Rectal smooth muscle tissue (tissue), 1 donor: ENCODE measurements at regions not wholly inside any gene's neighbourhood (a gene's known extent, or its start where the extent isn't known, plus 50 kb on each side); places are given as distances from the start of the nearest gene placed in this dataset.
"Not testable (repeated sequence)": the region's sequence is repeated elsewhere in the genome, so short reads cannot be mapped to it uniquely, and the experiment has no call there.

Experiments used
- H3K27ac ChIP-seq: one replicate; pipeline ENCODE4 v1.7.0; 2013; ENCODE audit warnings: low read depth, low read length, inconsistent platforms
- H3K27me3 ChIP-seq: one replicate; pipeline ENCODE4 v1.7.0; 2013; ENCODE audit warnings: low read length; ENCODE audit not compliant: control insufficient read depth, insufficient read depth
- H3K36me3 ChIP-seq: one replicate; pipeline ENCODE4 v1.7.0; 2013; ENCODE audit warnings: low read length; ENCODE audit not compliant: control insufficient read depth, insufficient read depth
- H3K4me1 ChIP-seq: one replicate; pipeline ENCODE4 v1.7.0; 2013; ENCODE audit warnings: low read length; ENCODE audit not compliant: control insufficient read depth, insufficient read depth
- H3K4me3 ChIP-seq: one replicate; pipeline ENCODE4 v1.7.0; 2013; ENCODE audit warnings: low read length
- H3K9ac ChIP-seq: one replicate; pipeline ENCODE4 v1.7.0; 2013; ENCODE audit warnings: low read length

GRCh38 chr14:89743828-89744227 lies 210.7 kb downstream of the EFCAB11 start:
- H3K36me3 ChIP-seq: no peaks in the 10 kb centered on the region
- H3K4me3 ChIP-seq: no peak overlapping the region
- H3K27ac ChIP-seq: no peak overlapping the region
- H3K9ac ChIP-seq: no peak overlapping the region
- no peaks in the 10 kb centered on the region for H3K4me1 ChIP-seq
- no peaks in the 10 kb centered on the region for H3K27me3 ChIP-seq

GRCh38 chr14:89740241-89740640 lies 214.3 kb downstream of the EFCAB11 start:
- Histone ChIP-seq H3K4me1 (no peaks in the 10 kb centered on the region), H3K9ac (no peak overlapping the region), H3K27ac (no peak overlapping the region), H3K27me3 (no peaks in the 10 kb centered on the region), H3K36me3 (no peaks in the 10 kb centered on the region), H3K4me3 (no peak overlapping the region)

GRCh38 chr14:89736881-89737280 lies 217.6 kb downstream of the EFCAB11 start:
- no peaks in the 10 kb centered on the region for H3K4me1 ChIP-seq
- H3K27ac ChIP-seq: no peak overlapping the region
- no peaks in the 10 kb centered on the region for H3K27me3 ChIP-seq
- H3K36me3 ChIP-seq: no peaks in the 10 kb centered on the region
- no peak overlapping the region for H3K9ac ChIP-seq
- no peak overlapping the region for H3K4me3 ChIP-seq

GRCh38 chr14:89731396-89731933 lies 223.1 kb downstream of the EFCAB11 start:
- no peaks in the 10 kb centered on the region for H3K4me1 ChIP-seq
- no peak overlapping the region for H3K27ac ChIP-seq
- H3K4me3 ChIP-seq: no peak overlapping the region
- H3K36me3 ChIP-seq: no peaks in the 10 kb centered on the region
- H3K9ac ChIP-seq: no peak overlapping the region
- no peaks in the 10 kb centered on the region for H3K27me3 ChIP-seq

GRCh38 chr14:89730687-89731086 lies 223.8 kb downstream of the EFCAB11 start:
- Histone ChIP-seq H3K36me3 (no peaks in the 10 kb centered on the region), H3K27ac (no peak overlapping the region), H3K4me1 (no peaks in the 10 kb centered on the region), H3K27me3 (no peaks in the 10 kb centered on the region), H3K9ac (no peak overlapping the region), H3K4me3 (no peak overlapping the region)

GRCh38 chr14:89728964-89729363 lies 225.6 kb downstream of the EFCAB11 start:
- H3K9ac ChIP-seq: no peak overlapping the region
- H3K4me1 ChIP-seq: no peaks in the 10 kb centered on the region
- H3K27me3 ChIP-seq: no peaks in the 10 kb centered on the region
- no peaks in the 10 kb centered on the region for H3K36me3 ChIP-seq
- H3K4me3 ChIP-seq: no peak overlapping the region
- no peak overlapping the region for H3K27ac ChIP-seq

GRCh38 chr14:89726226-89726625 lies 228.3 kb downstream of the EFCAB11 start:
- H3K4me1 ChIP-seq, H3K9ac ChIP-seq, H3K4me3 ChIP-seq, H3K36me3 ChIP-seq, H3K27ac ChIP-seq, H3K27me3 ChIP-seq: not testable (repeated sequence)

GRCh38 chr14:89724628-89724960 lies 229.9 kb downstream of the EFCAB11 start:
- Histone ChIP-seq H3K27me3 (no peaks in the 10 kb centered on the region), H3K27ac (no peak overlapping the region), H3K4me1 (no peaks in the 10 kb centered on the region), H3K36me3 (no peaks in the 10 kb centered on the region), H3K4me3 (peak overlapping the region; percentile 10), H3K9ac (no peak overlapping the region)

GRCh38 chr14:89723930-89724627 lies 230.5 kb downstream of the EFCAB11 start:
- H3K4me3 ChIP-seq: peak overlapping the region; percentile 10
- H3K9ac ChIP-seq: no peak overlapping the region
- no peak overlapping the region for H3K27ac ChIP-seq
- H3K27me3 ChIP-seq: no peaks in the 10 kb centered on the region
- H3K4me1 ChIP-seq: no peaks in the 10 kb centered on the region
- no peaks in the 10 kb centered on the region for H3K36me3 ChIP-seq

GRCh38 chr14:89721956-89722355 lies 232.6 kb downstream of the EFCAB11 start:
- no peak overlapping the region for H3K4me3 ChIP-seq
- H3K36me3 ChIP-seq: no peaks in the 10 kb centered on the region
- H3K27ac ChIP-seq: no peak overlapping the region
- no peaks in the 10 kb centered on the region for H3K4me1 ChIP-seq
- H3K9ac ChIP-seq: no peak overlapping the region
- no peaks in the 10 kb centered on the region for H3K27me3 ChIP-seq

GRCh38 chr14:89720741-89721729 lies 233.5 kb downstream of the EFCAB11 start:
- H3K27me3 ChIP-seq: no peaks in the 10 kb centered on the region
- H3K27ac ChIP-seq: no peak overlapping the region

GRCh38 chr14:89720076-89720687 lies 234.3 kb downstream of the EFCAB11 start:
- Histone ChIP-seq H3K27me3 (no peaks in the 10 kb centered on the region), H3K9ac (no peak overlapping the region), H3K4me3 (no peak overlapping the region), H3K27ac (no peak overlapping the region), H3K4me1 (no peaks in the 10 kb centered on the region), H3K36me3 (no peaks in the 10 kb centered on the region)

More at GRCh38 chr14:89720741-89721729, 233.5 kb downstream of the EFCAB11 start:
- Histone ChIP-seq H3K36me3 (no peaks in the 10 kb centered on the region), H3K4me1 (no peaks in the 10 kb centered on the region), H3K4me3 (no peak overlapping the region), H3K9ac (no peak overlapping the region)
